BJ (cell line): ENCODE measurements at regions not wholly inside any gene's neighbourhood (a gene's known extent, or its start where the extent isn't known, plus 50 kb on each side); places are given as distances from the start of the nearest gene placed in this dataset.

Experiments
- CTCF ChIA-PET: fragments of 350-600 bp; formaldehyde crosslinking; extraction: SDS; loops from one replicate; lab custom pipeline; 2021; ENCODE audit warnings: antibody characterized with exemption, inconsistent platforms; lab: Yijun Ruan, JAX
- POLR2A ChIA-PET: fragments of 300-600 bp; sonication (Branson Sonifier 250); formaldehyde crosslinking; extraction: SDS; loops from one replicate; lab custom pipeline; 2021; ENCODE audit warnings: antibody characterized with exemption; lab: Charles Lee
- DNase-seq: peaks from one replicate; pipeline ENCODE4 v3.0.0-alpha.2; 2011; ENCODE audit warnings: low read depth
- H3K27me3 ChIP-seq: 2 replicates; pipeline ENCODE4 v1.6.0; 2011; ENCODE audit warnings: low read length; ENCODE audit not compliant: control insufficient read depth, insufficient read depth
- H3K36me3 ChIP-seq: 2 replicates; pipeline ENCODE4 v1.5.1; 2011; ENCODE audit warnings: low read length; ENCODE audit not compliant: control insufficient read depth, insufficient read depth
- H3K4me3 ChIP-seq: 2 replicates; pipeline ENCODE4 v1.5.1; 2011; ENCODE audit warnings: low read depth, mild to moderate bottlenecking, control low read depth, low read length
- TF ChIP-seq, protein P1 (sequence below): IDR thresholded peaks from 2 replicates; pipeline ENCODE4 v1.5.1; 2011; ENCODE audit warnings: low read depth, mild to moderate bottlenecking, control low read depth, inconsistent platforms, low read length, moderate library complexity; ENCODE audit not compliant: insufficient read depth

DNA sequence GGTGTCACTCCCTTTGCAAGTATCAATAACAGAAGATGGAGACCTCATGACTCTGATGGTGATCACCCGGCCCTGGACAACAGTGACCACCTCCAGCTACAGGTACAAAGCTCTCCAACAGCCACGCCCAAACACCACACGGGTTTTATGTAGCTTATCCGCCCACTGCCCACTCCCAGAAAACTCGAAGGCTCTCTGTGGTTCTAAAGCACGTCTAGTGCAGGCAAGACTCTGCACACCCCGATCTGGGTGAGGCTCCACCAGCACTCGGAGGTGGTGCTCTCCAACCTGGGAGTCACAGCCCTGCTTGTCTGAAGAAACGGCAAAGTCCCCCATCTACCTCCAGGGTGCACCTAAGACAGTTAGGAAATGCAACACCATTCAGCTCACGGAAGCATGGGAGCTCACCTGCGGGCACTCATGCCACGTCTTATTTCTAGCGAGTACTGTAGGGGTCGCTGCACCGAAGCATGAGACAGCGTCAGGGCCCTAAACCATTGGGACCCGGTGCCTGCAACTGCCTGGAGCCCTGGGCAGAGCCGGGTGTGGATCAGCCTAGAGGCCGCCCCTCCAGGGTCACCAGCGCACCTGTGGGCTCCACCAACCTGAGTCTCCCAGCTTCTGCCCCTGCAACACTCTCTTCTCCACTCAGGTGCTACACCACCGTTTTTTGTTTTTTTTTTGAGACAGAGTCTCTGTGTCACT, 58.1 kb upstream of the ZNF354A start:
- TF ChIP-seq, protein P1, sequence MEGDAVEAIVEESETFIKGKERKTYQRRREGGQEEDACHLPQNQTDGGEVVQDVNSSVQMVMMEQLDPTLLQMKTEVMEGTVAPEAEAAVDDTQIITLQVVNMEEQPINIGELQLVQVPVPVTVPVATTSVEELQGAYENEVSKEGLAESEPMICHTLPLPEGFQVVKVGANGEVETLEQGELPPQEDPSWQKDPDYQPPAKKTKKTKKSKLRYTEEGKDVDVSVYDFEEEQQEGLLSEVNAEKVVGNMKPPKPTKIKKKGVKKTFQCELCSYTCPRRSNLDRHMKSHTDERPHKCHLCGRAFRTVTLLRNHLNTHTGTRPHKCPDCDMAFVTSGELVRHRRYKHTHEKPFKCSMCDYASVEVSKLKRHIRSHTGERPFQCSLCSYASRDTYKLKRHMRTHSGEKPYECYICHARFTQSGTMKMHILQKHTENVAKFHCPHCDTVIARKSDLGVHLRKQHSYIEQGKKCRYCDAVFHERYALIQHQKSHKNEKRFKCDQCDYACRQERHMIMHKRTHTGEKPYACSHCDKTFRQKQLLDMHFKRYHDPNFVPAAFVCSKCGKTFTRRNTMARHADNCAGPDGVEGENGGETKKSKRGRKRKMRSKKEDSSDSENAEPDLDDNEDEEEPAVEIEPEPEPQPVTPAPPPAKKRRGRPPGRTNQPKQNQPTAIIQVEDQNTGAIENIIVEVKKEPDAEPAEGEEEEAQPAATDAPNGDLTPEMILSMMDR, result no peak
- ChIA-PET CTCF (no interaction called here), POLR2A (no interaction called here)

DNA sequence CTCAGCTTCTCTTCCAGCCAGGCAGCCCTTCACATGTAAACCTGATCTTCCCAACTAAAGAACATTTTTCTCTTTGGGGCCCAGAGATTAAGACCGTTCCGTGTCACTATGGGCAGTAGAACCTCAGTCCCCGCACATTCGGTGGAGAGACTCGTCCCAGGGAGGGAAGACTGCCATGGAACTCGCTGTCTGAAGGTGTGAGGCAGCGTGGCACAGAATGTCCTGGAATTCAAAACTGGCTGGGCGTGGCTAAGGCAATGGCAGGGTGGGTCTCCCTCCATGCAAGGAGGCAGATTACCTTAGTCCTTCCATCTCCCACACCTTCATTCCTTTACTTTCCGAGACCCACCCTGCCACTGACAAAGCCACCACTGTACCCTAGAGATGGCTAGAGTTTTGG, 57.4 kb upstream of the ZNF354A start:
- no peaks in the 10 kb centered on the region for H3K27me3 ChIP-seq
- no peak overlapping the region for H3K4me3 ChIP-seq
- DNase-seq, result no peak
- H3K36me3 ChIP-seq, result no peaks in the 10 kb centered on the region
- ChIA-PET POLR2A (no interaction called here), CTCF (no interaction called here)
- TF ChIP-seq, protein P1, result no peak

More for the DNA sequence above, 58.1 kb upstream of the ZNF354A start:
- Histone ChIP-seq H3K27me3 (no peaks in the 10 kb centered on the region), H3K4me3 (no peak overlapping the region), H3K36me3 (no peaks in the 10 kb centered on the region)
- no peak for DNase-seq

DNA sequence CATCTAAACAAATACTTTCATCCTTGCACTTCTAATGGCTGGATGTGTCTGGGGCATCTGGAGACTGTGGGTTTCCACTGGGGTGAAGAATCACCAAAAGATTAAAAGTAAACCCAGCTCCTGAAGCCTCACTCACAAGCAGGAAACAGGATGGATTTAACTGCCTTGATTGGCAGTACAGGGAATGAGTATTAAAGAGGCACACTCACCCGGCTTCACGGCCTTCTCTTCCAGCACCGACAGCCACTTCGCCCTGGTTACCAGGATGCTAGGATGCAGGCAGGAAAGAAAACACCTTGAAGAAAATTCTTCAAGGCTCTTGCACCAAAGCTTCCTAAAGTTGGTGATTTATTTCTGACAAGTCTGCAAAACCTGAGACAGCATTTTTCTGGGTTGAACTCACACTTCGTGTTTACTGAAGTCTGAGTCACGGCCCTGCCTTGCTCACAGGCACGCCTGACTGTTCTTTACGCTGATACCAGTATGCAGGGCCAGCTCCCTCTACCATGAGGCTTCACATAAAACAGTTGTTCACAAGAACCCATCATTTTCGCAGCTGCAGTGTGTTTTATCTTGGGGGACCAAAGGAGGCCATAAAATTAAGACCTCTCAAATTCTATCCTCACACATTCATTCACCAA, 56.5 kb upstream of the ZNF354A start:
- peak; percentile 12 for DNase-seq
- ChIA-PET CTCF (no interaction called here), POLR2A (no interaction called here)
- Histone ChIP-seq H3K4me3 (no peak overlapping the region), H3K36me3 (no peaks in the 10 kb centered on the region), H3K27me3 (no peaks in the 10 kb centered on the region)
- TF ChIP-seq, protein P1, result no peak

- DNase-seq, result no peak
- CTCF ChIA-PET, result no interaction called here
- Histone ChIP-seq H3K4me3 (no peak overlapping the region), H3K27me3 (no peaks in the 10 kb centered on the region), H3K36me3 (no peaks in the 10 kb centered on the region)
- TF ChIP-seq, protein P1, result no peak
- POLR2A ChIA-PET, result no interaction called here
Observed at GRCh38 chr5:178786417-178786816, 56.0 kb upstream of the ZNF354A start.

DNA sequence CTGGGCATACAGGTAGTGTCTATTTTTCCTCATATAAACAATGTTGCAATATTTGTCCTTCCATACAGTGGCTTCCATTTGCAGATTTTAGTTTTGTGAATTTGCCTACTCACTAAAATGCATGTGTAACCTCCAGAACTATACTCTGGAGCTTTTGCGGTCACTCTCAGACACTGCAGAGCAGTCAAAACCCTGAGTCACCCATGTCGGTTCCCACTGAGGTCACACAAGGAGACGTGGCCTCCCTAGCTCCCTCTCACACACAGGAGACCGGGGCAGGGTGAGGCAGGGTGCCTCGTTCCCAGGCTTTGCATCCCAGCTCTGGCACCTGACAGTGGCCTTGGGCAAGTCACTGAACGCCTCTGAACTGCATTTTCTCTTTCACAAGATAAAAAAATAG, 55.5 kb upstream of the ZNF354A start:
- H3K27me3 ChIP-seq, result no peaks in the 10 kb centered on the region
- TF ChIP-seq, protein P1, result no peak
- no peaks in the 10 kb centered on the region for H3K36me3 ChIP-seq
- CTCF ChIA-PET, result no interaction called here
- H3K4me3 ChIP-seq, result no peak overlapping the region
- no peak for DNase-seq
- POLR2A ChIA-PET, result no interaction called here
